ENCODE measurements at regions not wholly inside any gene's neighbourhood (a gene's known extent, or its start where the extent isn't known, plus 50 kb on each side); places are given as distances from the start of the nearest gene placed in this dataset.

GRCh38 chr3:66692766-66693150 lies 191.9 kb upstream of the LRIG1 start:
- TF ChIP-seq ZNF274 (IDR thresholded peaks at IDR 0.05; ENCODE audit: low read depth, low read length) (no peak), SUZ12 (IDR thresholded peaks at IDR 0.05; ENCODE audit: extremely low read depth, insufficient read depth, insufficient read length) (no peak)
